HCT116 (cell line): ENCODE measurements at regions not wholly inside any gene's neighbourhood (a gene's known extent, or its start where the extent isn't known, plus 50 kb on each side); places are given as distances from the start of the nearest gene placed in this dataset.

ENCODE experiments used
- ATAC-seq: fragments of 200-7000 bp; cut with Tn5 transposase; 2 replicates; pipeline ENCODE4 v1.9.1; 2020; ENCODE audit warnings: mild to moderate bottlenecking, moderate library complexity
- BruUV-seq: library from RNA; stranded (reverse); fragments of 400-500 nt; replicated peaks from 2 replicates; lab custom pipeline; 2021; lab: Mats Ljungman, UMichigan
- CTCF ChIA-PET: fragments of 300-600 bp; sonication (Branson Sonifier 250); formaldehyde crosslinking; loops from one replicate; lab custom pipeline; 2021; ENCODE audit warnings: antibody characterized with exemption; lab: Charles Lee
- POLR2A ChIA-PET: fragments of 300-600, 350-600 bp; sonication (Branson Sonifier 250); formaldehyde crosslinking; loops from one replicate; lab custom pipeline; 2021; ENCODE audit warnings: antibody characterized with exemption; lab: Charles Lee
- RAD21 ChIA-PET, 2 experiments: fragments of 300-600 bp; sonication (Branson Sonifier 250); formaldehyde crosslinking; loops; one replicate each; lab custom pipeline; 2023; ENCODE audit warnings: low total read pairs in 2 of 2; ENCODE audit not compliant: uncharacterized antibody in 2 of 2, unreplicated experiment in 2 of 2, low non-redundant PET in 1 of 2; lab: Charles Lee
- DNase-seq: peaks from one replicate; pipeline ENCODE4 v3.0.0-alpha.2; 2010; ENCODE audit warnings: low read depth, low spot score
- H2AFZ ChIP-seq: fragments of 200-600 bp; shearing (Covaris generic), sonication (generic); 2 replicates; pipeline ENCODE4 v1.6.1; 2017; ENCODE audit warnings: low read depth, mixed run types, mixed read lengths, antibody characterized with exemption, low read length; ENCODE audit not compliant: poor library complexity, severe bottlenecking
- H3K27ac ChIP-seq: 2 replicates; pipeline ENCODE4 v1.5.1; 2012; ENCODE audit warnings: low read depth, low read length
- H3K27me3 ChIP-seq: fragments of 200-600 bp; sonication (generic); 2 replicates; pipeline ENCODE4 v1.6.1; 2016; ENCODE audit warnings: mixed run types, low read length, mixed read lengths; ENCODE audit not compliant: insufficient read depth
- H3K36me3 ChIP-seq, 2 experiments: fragments of 200-500 bp in 1 of 2; fragments of 200-600 bp in 1 of 2; sonication (Bioruptor generic) in 1 of 2; sonication (generic) in 1 of 2; 2 replicates each; pipeline versions ENCODE4 v1.5.1 to v1.6.1; 2014 to 2016; ENCODE audit warnings: low read length in 2 of 2, inconsistent platforms in 1 of 2, mixed read lengths in 1 of 2, mixed run types in 1 of 2; ENCODE audit not compliant: insufficient read depth in 2 of 2, control insufficient read depth in 1 of 2
- H3K4me1 ChIP-seq, 2 experiments: fragments of 200-600 bp in 1 of 2; sonication (generic) in 1 of 2; 2 replicates each; pipeline versions ENCODE4 v1.5.1 to v1.6.1; 2012 to 2017; ENCODE audit warnings: low read length in 2 of 2, inconsistent platforms in 1 of 2, mild to moderate bottlenecking in 1 of 2, mixed read lengths in 1 of 2, mixed run types in 1 of 2, moderate library complexity in 1 of 2; ENCODE audit not compliant: insufficient read depth in 2 of 2, control insufficient read depth in 1 of 2
- H3K4me2 ChIP-seq: fragments of 200-600 bp; sonication (generic); 2 replicates; pipeline ENCODE4 v1.6.1; 2017; ENCODE audit warnings: mixed run types, low read length, mixed read lengths
- H3K4me3 ChIP-seq, 2 experiments: fragments of 200-600 bp in 1 of 2; sonication (generic) in 1 of 2; replicated peaks in 1 of 2; 2 replicates each; pipeline ENCODE4 v1.5.1; 2011 to 2016; ENCODE audit warnings: low read length in 2 of 2, control low read depth in 1 of 2, low read depth in 1 of 2, mild to moderate bottlenecking in 1 of 2, mixed read lengths in 1 of 2, mixed run types in 1 of 2
- H3K79me2 ChIP-seq: fragments of 200-600 bp; sonication (generic); 2 replicates; pipeline ENCODE4 v1.6.1; 2017; ENCODE audit warnings: mild to moderate bottlenecking, mixed run types, low read length, moderate library complexity, mixed read lengths; ENCODE audit not compliant: insufficient read depth
- H3K9ac ChIP-seq: fragments of 200-600 bp; sonication (generic); 2 replicates; pipeline ENCODE4 v1.6.1; 2016; ENCODE audit warnings: low read length, mixed read lengths
- H3K9me2 ChIP-seq: fragments of 200-600 bp; sonication (generic), shearing (Covaris generic); 2 replicates; pipeline ENCODE4 v1.6.1; 2017; ENCODE audit warnings: mixed run types, mild to moderate bottlenecking, moderate library complexity; ENCODE audit not compliant: insufficient read depth
- H3K9me3 ChIP-seq, 2 experiments: fragments of 200-500 bp in 1 of 2; fragments of 200-600 bp in 1 of 2; sonication (Bioruptor generic) in 1 of 2; sonication (generic) in 1 of 2; 2 replicates each; pipeline ENCODE4 v1.6.1; 2014 to 2017; ENCODE audit warnings: low read length in 2 of 2, mixed read lengths in 2 of 2, inconsistent platforms in 1 of 2, low read depth in 1 of 2, mild to moderate bottlenecking in 1 of 2, mixed run types in 1 of 2, moderate library complexity in 1 of 2; ENCODE audit not compliant: control insufficient read depth in 1 of 2, insufficient read depth in 1 of 2
- H4K20me1 ChIP-seq: fragments of 200-600 bp; sonication (generic), shearing (Covaris generic); 2 replicates; pipeline ENCODE4 v1.6.1; 2017; ENCODE audit warnings: mixed run types, mild to moderate bottlenecking, moderate library complexity; ENCODE audit not compliant: insufficient read depth
- CBX3 ChIP-seq: IDR thresholded peaks from 2 replicates; pipeline ENCODE4 v1.6.1; 2012; ENCODE audit warnings: low read depth
- CEBPB ChIP-seq: IDR thresholded peaks from 2 replicates; pipeline ENCODE4 v1.6.1; 2012; ENCODE audit warnings: low read depth
- EZH2 ChIP-seq: fragments of 200-600 bp; sonication (generic); IDR thresholded peaks from 2 replicates; pipeline ENCODE4 v1.6.1; 2017; ENCODE audit warnings: antibody characterized with exemption, mixed run types
- EZH2phosphoT487 ChIP-seq: fragments of 200-600 bp; IDR thresholded peaks from 2 replicates; pipeline ENCODE4 v1.6.1; 2018; ENCODE audit warnings: antibody characterized with exemption, borderline replicate concordance
- JUND ChIP-seq: IDR thresholded peaks from 2 replicates; pipeline ENCODE4 v1.6.1; 2012
- POLR2A ChIP-seq: IDR thresholded peaks from 2 replicates; pipeline ENCODE4 v1.7.0; 2011; ENCODE audit warnings: borderline replicate concordance; ENCODE audit not compliant: insufficient read depth, insufficient read length; ENCODE audit errors: extremely low read depth
- RAD21 ChIP-seq: IDR thresholded peaks from 2 replicates; pipeline ENCODE4 v1.6.1; 2012; ENCODE audit warnings: low read depth, mild to moderate bottlenecking
- SIN3A ChIP-seq: IDR thresholded peaks from 2 replicates; pipeline ENCODE4 v1.6.1; 2012; ENCODE audit warnings: low read depth
- SP1 ChIP-seq: IDR thresholded peaks from 2 replicates; pipeline ENCODE4 v1.6.1; 2012; ENCODE audit warnings: low read depth
- TCF7L2 ChIP-seq: IDR thresholded peaks from 2 replicates; pipeline ENCODE4 v1.7.0; 2011; ENCODE audit warnings: borderline replicate concordance, inconsistent platforms; ENCODE audit not compliant: insufficient read depth, insufficient read length; ENCODE audit errors: extremely low read depth
- ZNF274 ChIP-seq: fragments of 200-500 bp; sonication (Bioruptor generic); IDR thresholded peaks from 2 replicates; pipeline ENCODE4 v1.6.1; 2014; ENCODE audit warnings: mild to moderate bottlenecking, low read depth, low read length, inconsistent platforms
- intact Hi-C: fragments of 100-400 bp; cut with micrococcal nuclease; formaldehyde crosslinking; loops from 2 replicates; pipeline ENCODE4 v1.10.0; 2022
- TF ChIP-seq, protein P1 (sequence below): IDR thresholded peaks from 2 replicates; pipeline ENCODE4 v1.6.1; 2012; ENCODE audit warnings: low read depth
- TF ChIP-seq, protein P2 (sequence below), 3 experiments: fragments of 200-600 bp in 1 of 3; sonication (generic) in 1 of 3; IDR thresholded peaks in 2 of 3; conservative IDR thresholded peaks in 1 of 3; 2 replicates each; pipeline ENCODE4 v1.5.1; 2012 to 2017; ENCODE audit warnings: low read depth in 2 of 3, low read length in 2 of 3, antibody characterized with exemption in 1 of 3, borderline replicate concordance in 1 of 3, control low read depth in 1 of 3, mild to moderate bottlenecking in 1 of 3, mixed read lengths in 1 of 3, mixed run types in 1 of 3, moderate library complexity in 1 of 3; ENCODE audit not compliant: insufficient read depth in 1 of 3
- TF ChIP-seq, protein P3 (sequence below): IDR thresholded peaks from 2 replicates; pipeline ENCODE4 v1.6.1; 2012
- TF ChIP-seq, protein P4 (sequence below): IDR thresholded peaks from 2 replicates; pipeline ENCODE4 v1.6.1; 2011; ENCODE audit warnings: mild to moderate bottlenecking, low read length, moderate library complexity; ENCODE audit not compliant: insufficient replicate concordance; ENCODE audit errors: extremely low read depth

DNA sequence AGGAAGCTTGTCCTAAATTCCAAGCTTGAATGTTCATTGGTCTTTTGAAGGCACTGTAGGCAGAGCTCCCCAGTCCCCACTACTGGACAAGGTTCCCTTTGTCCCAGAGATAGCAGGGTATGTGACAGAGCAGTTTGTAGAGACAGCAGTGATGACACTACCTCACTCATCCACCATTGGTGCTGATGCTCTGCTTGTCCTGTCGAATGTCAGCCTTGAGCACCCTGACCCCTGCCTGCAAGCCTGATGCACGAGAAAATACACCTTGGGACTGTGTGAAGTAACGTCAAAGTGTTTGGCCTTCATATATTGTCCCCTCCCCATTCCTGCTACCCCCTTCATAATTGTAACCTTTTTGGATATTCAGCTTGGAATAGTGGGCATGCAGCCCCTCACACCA is 188.9 kb upstream of the EOLA2 start:
- ATAC-seq (no peak), DNase-seq (no peak)
- Histone ChIP-seq H3K9me3 (no peaks in the 10 kb centered on the region), H3K79me2 (no peaks in the 10 kb centered on the region), H3K9me2 (no peaks in the 10 kb centered on the region), H3K27ac (no peak overlapping the region), H3K27me3 (no peaks in the 10 kb centered on the region), H3K36me3 (no peaks in the 10 kb centered on the region), H3K9ac (no peak overlapping the region), H3K4me1 (no peaks in the 10 kb centered on the region), H2AFZ (no peak overlapping the region), H4K20me1 (no peaks in the 10 kb centered on the region), H3K4me3 (no peak overlapping the region), H3K4me2 (no peak overlapping the region)
- CTCF ChIA-PET, result no interaction called here
- intact Hi-C loops, result no loop called here
- POLR2A ChIA-PET, result no interaction called here
- TF ChIP-seq, protein P1, sequence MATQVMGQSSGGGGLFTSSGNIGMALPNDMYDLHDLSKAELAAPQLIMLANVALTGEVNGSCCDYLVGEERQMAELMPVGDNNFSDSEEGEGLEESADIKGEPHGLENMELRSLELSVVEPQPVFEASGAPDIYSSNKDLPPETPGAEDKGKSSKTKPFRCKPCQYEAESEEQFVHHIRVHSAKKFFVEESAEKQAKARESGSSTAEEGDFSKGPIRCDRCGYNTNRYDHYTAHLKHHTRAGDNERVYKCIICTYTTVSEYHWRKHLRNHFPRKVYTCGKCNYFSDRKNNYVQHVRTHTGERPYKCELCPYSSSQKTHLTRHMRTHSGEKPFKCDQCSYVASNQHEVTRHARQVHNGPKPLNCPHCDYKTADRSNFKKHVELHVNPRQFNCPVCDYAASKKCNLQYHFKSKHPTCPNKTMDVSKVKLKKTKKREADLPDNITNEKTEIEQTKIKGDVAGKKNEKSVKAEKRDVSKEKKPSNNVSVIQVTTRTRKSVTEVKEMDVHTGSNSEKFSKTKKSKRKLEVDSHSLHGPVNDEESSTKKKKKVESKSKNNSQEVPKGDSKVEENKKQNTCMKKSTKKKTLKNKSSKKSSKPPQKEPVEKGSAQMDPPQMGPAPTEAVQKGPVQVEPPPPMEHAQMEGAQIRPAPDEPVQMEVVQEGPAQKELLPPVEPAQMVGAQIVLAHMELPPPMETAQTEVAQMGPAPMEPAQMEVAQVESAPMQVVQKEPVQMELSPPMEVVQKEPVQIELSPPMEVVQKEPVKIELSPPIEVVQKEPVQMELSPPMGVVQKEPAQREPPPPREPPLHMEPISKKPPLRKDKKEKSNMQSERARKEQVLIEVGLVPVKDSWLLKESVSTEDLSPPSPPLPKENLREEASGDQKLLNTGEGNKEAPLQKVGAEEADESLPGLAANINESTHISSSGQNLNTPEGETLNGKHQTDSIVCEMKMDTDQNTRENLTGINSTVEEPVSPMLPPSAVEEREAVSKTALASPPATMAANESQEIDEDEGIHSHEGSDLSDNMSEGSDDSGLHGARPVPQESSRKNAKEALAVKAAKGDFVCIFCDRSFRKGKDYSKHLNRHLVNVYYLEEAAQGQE, result no peak
- TF ChIP-seq POLR2A, result no peak
- TF ChIP-seq ZNF274, result no peak
- TF ChIP-seq EZH2, result no peak
- no peak for TF ChIP-seq TCF7L2
- TF ChIP-seq, protein P2, sequence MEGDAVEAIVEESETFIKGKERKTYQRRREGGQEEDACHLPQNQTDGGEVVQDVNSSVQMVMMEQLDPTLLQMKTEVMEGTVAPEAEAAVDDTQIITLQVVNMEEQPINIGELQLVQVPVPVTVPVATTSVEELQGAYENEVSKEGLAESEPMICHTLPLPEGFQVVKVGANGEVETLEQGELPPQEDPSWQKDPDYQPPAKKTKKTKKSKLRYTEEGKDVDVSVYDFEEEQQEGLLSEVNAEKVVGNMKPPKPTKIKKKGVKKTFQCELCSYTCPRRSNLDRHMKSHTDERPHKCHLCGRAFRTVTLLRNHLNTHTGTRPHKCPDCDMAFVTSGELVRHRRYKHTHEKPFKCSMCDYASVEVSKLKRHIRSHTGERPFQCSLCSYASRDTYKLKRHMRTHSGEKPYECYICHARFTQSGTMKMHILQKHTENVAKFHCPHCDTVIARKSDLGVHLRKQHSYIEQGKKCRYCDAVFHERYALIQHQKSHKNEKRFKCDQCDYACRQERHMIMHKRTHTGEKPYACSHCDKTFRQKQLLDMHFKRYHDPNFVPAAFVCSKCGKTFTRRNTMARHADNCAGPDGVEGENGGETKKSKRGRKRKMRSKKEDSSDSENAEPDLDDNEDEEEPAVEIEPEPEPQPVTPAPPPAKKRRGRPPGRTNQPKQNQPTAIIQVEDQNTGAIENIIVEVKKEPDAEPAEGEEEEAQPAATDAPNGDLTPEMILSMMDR (IDR thresholded peaks at IDR 0.05 in 2 of 3, conservative IDR thresholded peaks at IDR 0.05 in 1 of 3; ENCODE audit: borderline replicate concordance in 1 of 3, insufficient read depth in 1 of 3, low read depth in 2 of 3, low read length in 2 of 3), result no peak
- TF ChIP-seq, protein P3, sequence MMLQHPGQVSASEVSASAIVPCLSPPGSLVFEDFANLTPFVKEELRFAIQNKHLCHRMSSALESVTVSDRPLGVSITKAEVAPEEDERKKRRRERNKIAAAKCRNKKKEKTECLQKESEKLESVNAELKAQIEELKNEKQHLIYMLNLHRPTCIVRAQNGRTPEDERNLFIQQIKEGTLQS, result no peak
- no peak for TF ChIP-seq CEBPB
- no peak for TF ChIP-seq CBX3
- no peak for TF ChIP-seq JUND
- no peak for TF ChIP-seq SIN3A
- TF ChIP-seq, protein P4, sequence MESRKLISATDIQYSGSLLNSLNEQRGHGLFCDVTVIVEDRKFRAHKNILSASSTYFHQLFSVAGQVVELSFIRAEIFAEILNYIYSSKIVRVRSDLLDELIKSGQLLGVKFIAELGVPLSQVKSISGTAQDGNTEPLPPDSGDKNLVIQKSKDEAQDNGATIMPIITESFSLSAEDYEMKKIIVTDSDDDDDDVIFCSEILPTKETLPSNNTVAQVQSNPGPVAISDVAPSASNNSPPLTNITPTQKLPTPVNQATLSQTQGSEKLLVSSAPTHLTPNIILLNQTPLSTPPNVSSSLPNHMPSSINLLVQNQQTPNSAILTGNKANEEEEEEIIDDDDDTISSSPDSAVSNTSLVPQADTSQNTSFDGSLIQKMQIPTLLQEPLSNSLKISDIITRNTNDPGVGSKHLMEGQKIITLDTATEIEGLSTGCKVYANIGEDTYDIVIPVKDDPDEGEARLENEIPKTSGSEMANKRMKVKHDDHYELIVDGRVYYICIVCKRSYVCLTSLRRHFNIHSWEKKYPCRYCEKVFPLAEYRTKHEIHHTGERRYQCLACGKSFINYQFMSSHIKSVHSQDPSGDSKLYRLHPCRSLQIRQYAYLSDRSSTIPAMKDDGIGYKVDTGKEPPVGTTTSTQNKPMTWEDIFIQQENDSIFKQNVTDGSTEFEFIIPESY, result no peak
- no peak for TF ChIP-seq RAD21
- no peak for TF ChIP-seq SP1
- no peak for TF ChIP-seq EZH2phosphoT487
- RAD21 ChIA-PET, result no interaction called here
- BruUV-seq, result no TSS peak
